ENCODE measurements at regions not wholly inside any gene's neighbourhood (a gene's known extent, or its start where the extent isn't known, plus 50 kb on each side); places are given as distances from the start of the nearest gene placed in this dataset.

DNA sequence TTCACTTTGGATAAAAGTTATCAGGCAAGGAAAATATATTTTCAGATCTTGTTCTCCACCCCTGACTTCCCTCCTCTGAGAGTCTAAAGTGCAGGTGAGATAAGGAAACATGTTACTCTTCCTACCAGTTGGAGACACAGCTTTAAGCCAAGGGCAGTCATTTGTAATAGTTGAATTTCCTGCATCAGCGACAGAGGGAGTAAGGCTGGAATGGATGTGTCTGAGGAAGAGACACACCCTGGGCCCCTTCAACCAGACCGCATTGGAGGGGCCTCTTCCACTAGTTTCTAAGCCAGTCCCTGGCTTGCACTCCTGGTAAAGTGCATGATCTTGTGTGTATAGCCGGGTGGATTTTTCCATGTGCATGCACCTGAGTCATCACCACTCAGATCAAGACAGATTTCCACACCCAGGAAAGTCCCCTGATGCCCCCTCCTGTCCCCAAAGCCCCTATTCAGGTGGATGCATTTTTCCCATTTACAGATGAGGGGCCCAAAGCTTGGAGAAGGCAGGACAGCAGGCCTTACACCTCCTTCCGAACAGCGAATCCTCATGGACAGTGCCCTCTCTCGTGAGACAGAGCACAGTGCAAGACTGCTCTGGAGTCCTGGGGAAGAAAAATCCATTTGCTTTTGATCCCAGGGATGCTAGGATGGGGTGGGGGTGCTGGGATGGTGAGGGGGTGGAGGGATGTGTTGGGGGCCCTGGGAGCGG lies 66.7 kb upstream of the SH3RF3 start:
- TF ChIP-seq, protein P1, sequence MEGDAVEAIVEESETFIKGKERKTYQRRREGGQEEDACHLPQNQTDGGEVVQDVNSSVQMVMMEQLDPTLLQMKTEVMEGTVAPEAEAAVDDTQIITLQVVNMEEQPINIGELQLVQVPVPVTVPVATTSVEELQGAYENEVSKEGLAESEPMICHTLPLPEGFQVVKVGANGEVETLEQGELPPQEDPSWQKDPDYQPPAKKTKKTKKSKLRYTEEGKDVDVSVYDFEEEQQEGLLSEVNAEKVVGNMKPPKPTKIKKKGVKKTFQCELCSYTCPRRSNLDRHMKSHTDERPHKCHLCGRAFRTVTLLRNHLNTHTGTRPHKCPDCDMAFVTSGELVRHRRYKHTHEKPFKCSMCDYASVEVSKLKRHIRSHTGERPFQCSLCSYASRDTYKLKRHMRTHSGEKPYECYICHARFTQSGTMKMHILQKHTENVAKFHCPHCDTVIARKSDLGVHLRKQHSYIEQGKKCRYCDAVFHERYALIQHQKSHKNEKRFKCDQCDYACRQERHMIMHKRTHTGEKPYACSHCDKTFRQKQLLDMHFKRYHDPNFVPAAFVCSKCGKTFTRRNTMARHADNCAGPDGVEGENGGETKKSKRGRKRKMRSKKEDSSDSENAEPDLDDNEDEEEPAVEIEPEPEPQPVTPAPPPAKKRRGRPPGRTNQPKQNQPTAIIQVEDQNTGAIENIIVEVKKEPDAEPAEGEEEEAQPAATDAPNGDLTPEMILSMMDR (IDR thresholded peaks at IDR 0.05; ENCODE audit: low read length): no peak
- TF ChIP-seq EZH2 (optimal IDR thresholded peaks at IDR 0.05; ENCODE audit: low read depth, low read length): no peak

All from MM.1S (cell line).